Thyroid gland (tissue), 4 donors: ENCODE measurements at regions not wholly inside any gene's neighbourhood (a gene's known extent, or its start where the extent isn't known, plus 50 kb on each side); places are given as distances from the start of the nearest gene placed in this dataset.

Experiments used
- POLR2A ChIP-seq, 2 donors: fragments of 450-650 bp; IDR thresholded peaks; one replicate each; pipeline ENCODE4 v1.6.1; 2017; ENCODE audit warnings: antibody characterized with exemption in 2 of 2, mild to moderate bottlenecking in 2 of 2, moderate library complexity in 1 of 2
- TF ChIP-seq, protein P1 (sequence below), 6 experiments: fragments of 200-600 bp in 3 of 6; fragments of 450-650 bp in 3 of 6; sonication (generic) in 3 of 6; IDR thresholded peaks; one replicate each; pipeline ENCODE4 v1.5.1; 2016 to 2019; ENCODE audit warnings: antibody characterized with exemption in 6 of 6, mild to moderate bottlenecking in 2 of 6, inconsistent platforms in 1 of 6, moderate library complexity in 1 of 6

DNA sequence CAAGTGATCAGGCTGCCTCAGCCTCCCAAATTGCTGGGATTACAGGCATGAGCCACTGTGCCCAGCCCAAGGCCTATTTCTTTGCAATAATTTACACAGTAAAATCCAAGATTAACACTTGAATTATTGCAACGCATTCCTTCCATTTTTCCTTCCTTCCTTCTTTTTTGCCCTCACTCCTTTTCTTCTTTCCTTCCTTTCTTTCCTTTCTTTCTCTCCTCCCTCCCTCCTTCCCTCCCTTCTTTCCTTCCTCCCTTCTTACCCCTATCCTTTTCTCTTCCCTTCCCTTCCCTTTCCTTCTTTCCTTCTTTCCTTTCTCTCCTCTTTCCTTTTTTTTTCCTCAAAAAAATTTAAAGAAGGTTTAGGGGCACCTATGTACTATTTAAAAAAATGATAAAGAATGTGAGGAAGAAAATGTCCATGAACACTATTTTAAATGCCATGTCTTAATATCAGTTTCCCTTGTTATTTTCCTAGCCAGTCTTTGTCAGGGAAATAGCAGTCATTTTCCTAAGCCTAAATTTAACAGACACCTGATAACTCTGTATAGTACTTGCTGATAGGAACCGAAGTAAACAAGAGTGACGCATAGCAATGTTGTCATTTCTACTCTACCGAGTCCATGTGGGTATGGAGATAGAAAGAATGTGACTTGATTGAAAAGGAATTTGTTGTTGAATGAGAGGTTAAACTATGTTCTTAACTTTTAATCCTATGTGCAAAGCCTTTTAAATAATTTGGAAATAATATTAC is 79.8 kb upstream of the HMCN1 start:
- no peak for TF ChIP-seq POLR2A (IDR thresholded peaks at IDR 0.05)
- TF ChIP-seq, protein P1, sequence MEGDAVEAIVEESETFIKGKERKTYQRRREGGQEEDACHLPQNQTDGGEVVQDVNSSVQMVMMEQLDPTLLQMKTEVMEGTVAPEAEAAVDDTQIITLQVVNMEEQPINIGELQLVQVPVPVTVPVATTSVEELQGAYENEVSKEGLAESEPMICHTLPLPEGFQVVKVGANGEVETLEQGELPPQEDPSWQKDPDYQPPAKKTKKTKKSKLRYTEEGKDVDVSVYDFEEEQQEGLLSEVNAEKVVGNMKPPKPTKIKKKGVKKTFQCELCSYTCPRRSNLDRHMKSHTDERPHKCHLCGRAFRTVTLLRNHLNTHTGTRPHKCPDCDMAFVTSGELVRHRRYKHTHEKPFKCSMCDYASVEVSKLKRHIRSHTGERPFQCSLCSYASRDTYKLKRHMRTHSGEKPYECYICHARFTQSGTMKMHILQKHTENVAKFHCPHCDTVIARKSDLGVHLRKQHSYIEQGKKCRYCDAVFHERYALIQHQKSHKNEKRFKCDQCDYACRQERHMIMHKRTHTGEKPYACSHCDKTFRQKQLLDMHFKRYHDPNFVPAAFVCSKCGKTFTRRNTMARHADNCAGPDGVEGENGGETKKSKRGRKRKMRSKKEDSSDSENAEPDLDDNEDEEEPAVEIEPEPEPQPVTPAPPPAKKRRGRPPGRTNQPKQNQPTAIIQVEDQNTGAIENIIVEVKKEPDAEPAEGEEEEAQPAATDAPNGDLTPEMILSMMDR (IDR thresholded peaks at IDR 0.05), result no peak
